Mucosa of gallbladder (tissue), 1 donor: ENCODE measurements at regions not wholly inside any gene's neighbourhood (a gene's known extent, or its start where the extent isn't known, plus 50 kb on each side); places are given as distances from the start of the nearest gene placed in this dataset.
"Not testable (repeated sequence)": the region's sequence is repeated elsewhere in the genome, so short reads cannot be mapped to it uniquely, and the experiment has no call there.

Experiments used
- DNase-seq: peaks from one replicate; pipeline ENCODE4 v3.0.0-alpha.2; 2020; ENCODE audit warnings: low spot score
- donor health status: DM: no; HTN: no; CAD: no.

DNA sequence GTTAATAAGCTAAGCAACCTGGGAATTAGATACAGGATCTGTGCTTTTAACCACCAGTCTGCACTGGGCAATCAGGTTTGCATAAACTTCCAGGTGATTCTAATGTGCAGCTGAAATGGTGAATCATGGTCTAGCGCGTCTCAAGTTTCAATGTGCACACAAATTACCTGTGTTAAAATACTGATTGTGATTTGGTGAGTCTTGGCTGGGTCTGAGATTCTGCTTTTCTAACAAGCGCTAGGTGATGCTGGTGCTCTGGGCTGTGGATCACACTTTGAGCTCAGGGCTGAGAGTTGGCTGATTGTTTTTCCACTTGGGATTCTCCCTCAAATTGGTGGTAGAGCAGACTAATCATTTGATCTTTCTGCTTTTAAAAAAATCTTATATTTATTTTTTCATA is 124.8 kb downstream of the C12orf75 start:
- no peak for DNase-seq

DNA sequence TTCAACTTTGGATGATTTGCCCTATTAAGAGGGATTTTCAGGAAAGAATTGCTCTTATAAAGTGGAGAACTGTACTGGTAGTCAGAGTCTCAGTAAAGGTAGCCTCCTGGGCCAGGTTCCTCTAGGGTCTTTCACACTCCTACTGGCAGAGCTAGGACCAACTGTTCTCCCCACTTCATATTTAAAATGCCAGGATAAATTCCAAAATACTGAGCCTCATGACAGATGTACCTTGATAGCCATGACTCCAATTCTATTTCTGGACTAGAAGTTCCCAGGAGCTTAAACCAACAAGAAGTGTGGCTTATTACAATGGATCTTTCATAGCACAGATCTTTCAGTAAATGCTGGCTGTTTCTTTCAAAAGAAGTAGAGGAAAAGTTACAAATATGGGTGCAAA is 126.5 kb downstream of the C12orf75 start:
- DNase-seq = no peak

DNA sequence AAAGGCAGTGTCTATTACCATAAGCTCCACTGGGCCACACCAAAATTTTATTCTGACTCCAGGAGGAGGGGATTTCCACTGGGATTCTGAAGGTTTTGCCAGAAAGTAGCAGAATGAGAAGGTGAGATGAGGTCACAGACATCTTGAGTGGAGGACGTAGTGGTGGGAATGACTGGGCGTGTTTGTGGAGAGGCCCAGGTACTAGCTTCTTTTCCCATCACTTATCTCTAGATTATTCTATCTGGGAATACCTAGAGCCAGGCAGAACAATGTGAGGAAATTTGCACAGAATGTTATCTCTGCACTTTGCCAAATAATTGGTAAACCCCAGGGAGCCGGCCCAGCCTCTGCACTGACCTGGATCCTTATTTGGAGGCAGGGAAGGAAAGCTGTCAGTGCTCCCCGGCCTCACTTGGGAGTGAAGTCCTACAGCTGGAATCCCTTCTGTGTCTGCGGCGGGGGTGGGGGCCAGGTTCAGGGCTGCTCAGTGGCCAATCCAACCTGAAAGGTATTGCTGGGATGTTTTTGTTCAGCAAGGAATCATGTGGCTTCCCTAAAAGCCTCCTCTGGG is 129.4 kb downstream of the C12orf75 start:
- no peak for DNase-seq

DNA sequence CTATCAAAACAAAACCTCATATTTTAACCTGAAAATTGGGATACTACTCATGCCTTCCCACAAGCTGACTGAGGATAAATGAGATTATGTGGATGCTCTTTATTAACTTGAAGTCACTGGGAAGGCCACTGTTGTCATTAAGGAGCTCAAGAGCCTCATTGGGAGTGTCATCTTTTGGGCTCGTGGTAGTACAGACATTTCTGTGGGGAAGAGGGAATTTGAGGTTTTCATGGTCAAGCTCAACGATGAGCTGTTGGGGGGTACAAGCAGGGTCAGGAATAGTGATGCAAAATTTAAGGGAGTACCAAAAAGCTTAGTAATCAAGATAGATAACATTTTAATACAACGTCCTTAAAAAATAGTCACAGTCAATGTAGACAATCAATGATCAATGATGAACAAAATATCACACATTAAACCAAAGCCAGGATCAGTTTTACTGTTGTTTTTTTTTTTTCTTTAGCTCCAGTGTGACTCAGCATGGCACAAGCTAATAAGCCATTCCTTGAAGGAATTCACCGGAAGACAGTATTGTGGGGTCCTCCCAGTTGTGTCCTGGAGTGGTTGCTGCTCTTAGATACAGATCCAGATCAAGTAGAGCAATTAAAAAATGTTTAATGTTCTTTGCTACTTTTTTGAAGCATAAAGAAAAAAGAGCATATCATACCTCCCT is 130.9 kb downstream of the C12orf75 start:
- DNase-seq = no peak

DNA sequence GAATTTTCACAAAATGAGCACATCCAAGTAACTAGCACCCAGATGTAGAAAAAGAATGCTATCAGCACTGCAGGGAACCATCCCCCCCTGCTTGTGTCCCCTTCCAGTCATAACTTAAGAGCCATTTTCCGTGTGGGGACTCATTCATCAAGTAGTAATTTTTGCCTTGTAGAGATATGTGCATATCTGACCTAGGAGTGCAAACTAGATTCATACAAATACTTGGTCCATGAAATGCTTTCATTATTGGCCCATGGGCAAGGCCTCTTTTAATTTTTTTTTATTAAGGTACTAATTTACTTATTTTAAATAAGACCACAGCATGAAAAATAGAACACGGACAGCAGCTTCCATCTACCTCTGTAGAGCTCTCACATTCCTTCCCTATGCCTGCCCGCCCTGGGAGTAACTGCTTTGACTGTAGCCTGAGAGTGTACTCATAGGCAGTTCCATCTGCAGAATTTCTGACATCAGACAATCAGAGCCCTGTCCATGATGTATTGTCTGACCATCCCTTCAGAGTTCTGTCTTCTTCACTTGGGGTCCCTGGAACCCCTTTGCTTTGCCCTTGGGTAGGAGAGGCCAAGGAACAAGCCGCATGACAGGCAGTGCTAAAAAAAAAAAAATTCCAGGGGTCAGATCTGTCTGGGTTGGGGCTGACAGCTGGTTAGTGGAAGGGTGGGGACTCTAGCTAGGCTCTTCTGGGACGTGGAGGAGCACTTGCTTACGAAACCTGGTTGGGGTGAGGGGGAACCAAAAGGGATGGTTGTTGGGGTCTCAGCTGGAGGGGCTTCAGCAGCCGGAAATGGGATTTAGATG is 131.7 kb downstream of the C12orf75 start:
- DNase-seq = no peak

DNA sequence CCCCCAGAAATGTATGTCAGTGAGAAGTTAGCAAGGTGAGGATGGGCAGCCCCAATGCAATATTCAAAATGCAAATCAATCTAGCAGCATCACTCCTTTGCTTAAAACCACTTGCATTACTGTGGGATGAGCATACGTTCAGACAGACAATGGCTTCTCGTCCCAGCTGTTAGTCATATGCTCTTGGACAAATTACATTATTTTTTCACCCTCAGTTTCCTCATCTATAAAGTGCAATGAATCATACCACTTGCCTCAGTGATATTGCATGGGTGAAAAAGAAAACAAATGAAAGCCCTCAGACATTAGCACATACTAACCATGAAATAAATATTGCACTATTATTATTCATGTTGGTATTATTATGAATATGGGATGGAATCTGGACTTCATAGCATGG is 132.3 kb downstream of the C12orf75 start:
- no peak for DNase-seq

DNA sequence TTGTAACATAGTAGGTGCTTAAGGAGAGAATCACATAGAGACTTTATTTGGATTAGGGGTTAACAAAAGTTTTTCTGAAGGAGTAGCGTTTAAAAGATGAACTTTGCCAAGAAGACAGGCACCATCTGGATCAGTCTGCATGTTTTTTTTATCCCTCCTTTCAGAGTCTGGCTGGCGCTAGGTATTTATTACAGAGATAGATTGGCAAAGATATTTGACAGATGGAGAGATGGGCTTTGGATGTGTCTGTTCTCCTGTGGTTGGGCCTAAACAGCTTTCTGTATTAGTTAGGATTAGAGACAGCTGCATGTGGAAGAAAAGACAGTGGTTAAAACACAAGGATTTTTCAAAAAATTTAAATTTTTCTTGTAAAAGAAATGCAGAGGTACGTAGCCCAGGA is 133.9 kb downstream of the C12orf75 start:
- DNase-seq = no peak

DNA sequence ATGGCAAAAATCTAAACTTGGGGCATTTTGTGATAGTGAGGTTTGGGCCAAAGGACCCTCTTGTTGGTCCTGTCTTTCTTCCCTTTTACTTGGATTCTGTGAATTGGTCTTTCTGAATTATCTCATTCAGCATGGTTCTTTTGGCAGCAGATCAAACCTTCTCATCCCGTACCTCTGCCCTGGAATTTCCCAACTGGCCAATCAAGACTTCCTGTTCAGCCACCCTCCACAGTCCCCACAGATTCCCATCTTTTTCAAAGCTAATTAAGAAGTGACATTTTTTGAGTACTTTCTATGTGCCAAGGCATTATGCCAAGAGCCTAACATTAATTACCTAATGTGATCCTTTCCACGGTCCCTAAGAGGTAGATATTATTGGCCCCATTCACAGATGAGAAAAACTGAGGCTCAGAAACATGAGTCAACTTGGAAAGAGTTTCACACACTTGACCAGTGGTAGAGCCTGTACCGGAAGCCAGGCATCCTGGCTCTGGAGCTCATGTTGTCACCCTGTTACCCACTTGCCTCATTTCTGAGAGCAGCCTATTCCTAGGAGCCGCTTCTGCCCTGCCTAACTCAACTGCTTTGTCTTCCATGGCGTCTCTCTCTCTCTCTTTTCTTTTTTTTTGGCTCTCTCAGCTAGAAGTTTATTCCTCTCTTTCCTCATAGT is 135.9 kb downstream of the C12orf75 start:
- DNase-seq = no peak

DNA sequence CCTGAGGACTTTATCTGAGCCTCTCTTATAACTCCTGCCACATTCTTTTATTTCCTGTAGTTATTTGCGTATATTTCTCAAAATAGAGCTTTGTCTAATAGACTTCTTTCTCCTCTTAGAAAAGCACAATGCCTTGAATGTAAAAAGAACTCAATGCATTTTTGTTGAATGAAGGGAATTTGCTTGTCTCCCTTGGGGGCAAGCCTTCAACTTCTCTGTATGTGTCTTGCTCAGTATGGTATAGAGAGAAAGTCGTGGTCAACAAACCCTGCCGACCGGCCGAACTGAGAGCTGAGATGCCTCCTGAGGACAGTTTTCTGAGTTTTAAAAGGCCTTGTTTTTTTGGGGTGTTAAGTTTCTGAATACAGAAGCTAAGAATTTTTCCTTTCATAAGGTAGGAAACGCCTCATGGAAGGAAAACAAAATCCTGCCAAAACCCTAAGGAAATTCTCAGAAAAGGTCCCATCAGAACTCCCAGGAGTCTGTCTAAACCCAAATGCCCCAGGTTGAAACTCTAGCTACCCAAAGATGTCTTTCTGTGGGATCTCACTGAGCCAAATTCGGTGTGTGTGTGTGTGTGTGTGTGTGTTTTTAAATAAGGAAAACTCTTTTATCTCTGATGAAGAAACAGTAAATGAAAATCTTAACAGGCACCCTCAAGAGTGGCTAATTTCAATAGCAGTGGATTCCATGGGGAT is 136.6 kb downstream of the C12orf75 start:
- DNase-seq = no peak

DNA sequence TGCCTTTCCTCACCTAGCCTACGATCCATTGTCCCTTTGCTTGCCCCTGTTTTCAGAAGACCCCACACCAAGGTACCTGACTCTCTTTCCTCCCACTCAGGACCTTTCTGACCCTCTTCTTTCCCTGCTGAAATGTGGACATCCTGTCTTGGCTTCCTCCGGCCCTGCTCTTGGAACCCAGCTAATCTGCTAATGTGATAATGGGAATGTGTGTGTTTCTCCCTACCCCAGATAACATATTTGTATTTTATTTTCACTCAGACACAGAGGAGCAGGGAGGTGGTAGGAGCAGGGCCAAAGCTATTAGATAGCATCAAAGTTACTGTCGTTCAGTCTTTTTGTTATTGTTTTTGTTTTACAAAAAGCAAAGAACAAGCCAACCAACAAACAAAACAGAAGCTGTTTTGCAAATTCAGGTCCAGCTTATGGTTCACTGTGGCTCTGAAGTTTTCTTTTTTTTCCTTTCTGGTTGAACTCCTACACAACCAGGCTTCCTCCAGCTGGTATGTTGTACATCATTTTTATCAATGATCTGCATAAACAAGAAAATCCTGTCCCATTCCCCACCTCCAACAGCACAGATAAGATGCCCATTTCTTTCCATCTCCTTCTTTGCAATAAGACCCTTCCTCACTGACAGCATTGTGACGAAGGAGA is 137.3 kb downstream of the C12orf75 start:
- no peak for DNase-seq

DNA sequence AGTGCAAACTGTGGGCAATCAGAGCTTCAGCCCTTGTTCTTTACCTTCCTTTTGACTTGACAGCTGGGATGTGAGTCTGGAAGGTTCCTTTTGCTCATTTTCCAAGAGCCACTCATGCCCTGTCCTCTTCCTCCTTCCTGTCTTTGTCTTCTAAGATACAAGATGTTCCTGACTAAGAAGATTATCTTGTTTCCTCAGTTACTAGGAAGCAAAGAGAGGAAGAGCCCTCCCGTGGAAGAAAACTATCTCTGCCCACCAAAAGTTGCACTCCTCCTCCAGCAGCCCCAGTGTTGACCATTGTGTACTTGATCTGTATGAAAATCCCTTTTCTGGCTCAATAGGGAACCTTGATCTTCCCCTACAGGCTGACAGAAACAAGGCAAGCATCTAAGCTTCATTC is 138.0 kb downstream of the C12orf75 start:
- DNase-seq = no peak

DNA sequence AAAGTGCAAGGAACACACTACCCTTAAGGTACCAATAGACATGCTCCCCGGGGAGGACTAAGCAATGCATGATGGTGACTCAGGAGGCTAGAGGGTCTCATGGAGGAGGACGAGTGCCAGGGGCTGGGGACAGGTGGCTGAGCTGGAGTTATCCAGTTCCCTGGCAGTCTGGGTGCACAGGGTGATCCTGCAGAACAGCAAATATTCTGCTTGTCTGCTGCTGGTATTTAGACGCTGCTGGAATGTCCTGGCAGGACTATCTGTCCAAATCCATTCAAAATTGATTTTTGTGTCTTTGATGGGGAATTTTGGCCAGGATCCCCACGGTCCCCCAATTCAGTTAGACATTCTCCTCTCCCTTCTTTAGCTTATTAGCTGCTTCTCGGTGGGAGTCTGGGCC is 138.7 kb downstream of the C12orf75 start:
- no peak for DNase-seq

DNA sequence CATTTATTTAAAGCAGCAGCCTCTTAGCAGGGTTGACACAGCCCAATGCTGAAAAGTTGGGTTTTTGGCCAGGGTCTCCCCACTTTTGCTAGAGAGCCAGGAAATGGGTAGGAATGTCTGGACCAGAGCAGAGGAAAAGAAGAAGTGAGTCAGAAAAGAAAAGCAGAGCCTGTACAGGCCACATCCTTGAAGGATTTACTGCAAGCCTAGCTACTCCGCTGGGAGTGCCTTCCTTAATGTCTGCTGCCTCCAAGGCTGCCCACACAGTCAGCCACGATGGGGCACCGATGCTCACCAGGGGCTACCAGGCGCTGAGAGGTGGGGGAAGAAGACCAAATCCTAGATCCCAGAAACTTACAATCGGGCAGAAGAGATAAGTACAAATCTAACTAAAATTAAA is 139.2 kb downstream of the C12orf75 start:
- DNase-seq = no peak

DNA sequence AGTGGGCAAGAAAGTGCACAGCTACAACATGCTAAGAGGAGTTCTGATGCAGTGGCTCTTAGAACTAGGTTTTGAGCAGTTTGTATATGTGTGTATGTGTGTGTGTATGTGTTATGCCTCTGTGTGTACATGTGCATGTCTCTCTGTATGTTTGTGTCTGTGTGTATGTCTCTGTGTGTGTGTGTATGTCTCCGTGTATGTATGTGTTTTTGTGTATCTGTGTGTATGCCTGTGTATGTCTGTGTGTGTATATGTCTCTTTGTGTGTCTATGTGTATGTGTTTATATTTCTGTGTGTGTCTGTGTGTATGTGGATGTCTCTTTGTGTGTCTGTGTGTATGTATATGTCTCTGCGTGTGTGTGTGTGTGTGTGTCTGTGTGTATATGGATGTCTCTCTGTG is 139.6 kb downstream of the C12orf75 start:
- DNase-seq = no peak

DNA sequence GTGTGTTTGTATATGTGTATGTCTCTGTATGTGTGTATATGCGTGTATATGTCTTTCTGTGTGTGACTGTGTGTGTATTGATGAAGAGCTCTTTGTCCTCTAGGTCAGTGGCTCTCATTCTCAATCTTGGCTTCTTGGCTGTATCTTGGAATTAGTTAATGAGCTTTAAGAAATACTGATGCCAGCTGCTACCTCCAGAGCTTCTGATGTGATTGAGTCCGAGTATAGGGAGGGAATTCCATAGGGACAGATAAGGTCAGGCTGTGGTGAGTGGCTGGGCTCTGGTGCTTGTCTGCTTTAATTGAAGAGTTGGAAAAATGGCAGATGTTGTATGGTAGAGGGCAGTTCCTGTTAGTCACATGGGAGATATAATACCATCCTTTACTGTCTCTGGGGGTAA is 140.1 kb downstream of the C12orf75 start:
- no peak for DNase-seq

DNA sequence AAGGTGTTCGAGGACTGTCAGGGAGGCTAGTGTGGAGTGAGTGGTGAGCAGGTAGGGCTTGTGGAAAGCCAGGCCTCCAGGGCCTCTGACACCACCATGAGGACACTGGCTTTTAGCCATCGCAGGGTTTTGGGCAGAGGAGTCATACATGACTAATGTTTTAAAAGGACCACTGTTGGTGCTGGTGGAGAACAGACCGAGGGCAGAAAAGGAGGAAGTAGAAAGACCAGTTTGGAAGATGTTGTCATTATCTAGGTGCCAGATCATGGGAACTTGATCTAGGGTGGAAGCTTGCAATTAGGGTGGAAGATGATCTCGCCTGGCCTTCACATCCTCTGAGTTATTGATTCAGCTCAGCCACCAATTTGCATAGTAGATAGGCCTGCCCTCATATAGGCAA is 144.2 kb downstream of the C12orf75 start:
- no peak for DNase-seq

DNA sequence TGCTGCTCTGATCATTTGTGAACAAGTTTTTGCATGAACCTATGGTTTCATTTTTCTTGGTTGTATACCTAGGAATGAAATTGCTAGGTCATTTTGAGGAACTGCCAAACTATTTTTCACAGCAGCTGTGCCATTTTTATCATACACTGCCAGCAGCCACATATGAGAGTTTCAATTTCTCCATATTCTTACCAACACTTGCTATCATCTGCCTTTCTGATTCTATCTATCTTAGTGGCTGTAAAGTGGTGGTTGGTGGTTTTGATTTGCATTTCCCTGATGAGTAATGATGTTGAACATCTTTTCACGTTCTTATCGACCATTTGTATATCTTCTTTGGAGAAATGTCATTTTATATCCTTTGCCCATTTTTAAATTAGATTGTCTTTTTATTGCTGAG is 146.1 kb downstream of the C12orf75 start:
- no peak for DNase-seq

DNA sequence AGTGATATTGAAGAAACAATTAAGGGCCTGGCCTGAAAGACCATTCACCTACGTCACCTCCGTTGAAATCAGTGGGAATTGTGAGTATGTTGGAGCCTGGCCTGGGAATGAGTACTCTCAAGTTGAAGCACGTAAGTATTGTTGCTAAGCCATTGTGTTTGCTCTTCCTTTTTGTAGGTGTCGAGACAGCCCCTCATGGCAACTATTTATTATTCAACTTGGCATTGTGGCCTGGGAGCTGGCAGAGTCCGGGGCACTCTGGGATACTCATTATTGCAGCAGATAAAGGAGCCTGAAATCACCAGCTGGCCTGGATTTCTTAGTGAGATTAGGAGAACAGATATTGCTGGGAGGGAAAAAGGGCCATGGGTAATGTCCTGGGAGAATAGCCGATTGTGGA is 147.4 kb downstream of the C12orf75 start:
- no peak for DNase-seq

DNA sequence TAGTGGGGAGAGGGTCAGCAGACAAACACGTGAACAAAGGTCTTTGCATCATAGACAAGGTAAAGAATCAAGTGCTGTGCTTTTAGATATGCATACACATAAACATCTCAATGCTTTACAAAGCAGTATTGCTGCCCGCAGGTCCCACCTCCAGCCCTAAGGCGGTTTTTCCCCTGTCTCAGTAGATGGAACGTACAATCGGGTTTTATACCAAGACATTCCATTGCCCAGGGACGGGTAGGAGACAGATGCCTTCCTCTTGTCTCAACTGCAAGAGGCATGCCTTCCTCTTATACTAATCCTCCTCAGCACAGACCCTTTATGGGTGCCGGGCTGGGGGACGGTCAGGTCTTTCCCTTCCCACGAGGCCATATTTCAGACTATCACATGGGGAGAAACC is 148.3 kb downstream of the C12orf75 start:
- not testable (repeated sequence) for DNase-seq

DNA sequence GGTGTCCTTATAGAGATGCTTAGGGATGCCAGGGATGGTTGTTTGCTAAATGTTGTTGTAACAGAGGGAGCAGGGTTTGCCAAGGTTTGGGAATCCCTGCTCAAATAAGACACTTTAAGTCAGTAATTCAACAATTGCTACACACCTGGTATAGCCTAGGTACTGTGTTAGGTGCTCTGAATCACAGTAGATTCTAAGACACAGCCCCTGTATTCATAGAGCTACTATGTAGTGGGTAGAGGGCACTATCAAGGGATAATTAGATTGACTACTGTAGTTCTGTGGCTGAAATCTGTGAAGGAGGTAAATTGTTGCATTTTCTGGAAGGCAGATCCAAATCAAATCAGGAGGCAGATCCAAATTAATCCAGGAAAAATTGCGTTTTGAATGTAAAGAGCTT is 149.2 kb downstream of the C12orf75 start:
- no peak for DNase-seq

DNA sequence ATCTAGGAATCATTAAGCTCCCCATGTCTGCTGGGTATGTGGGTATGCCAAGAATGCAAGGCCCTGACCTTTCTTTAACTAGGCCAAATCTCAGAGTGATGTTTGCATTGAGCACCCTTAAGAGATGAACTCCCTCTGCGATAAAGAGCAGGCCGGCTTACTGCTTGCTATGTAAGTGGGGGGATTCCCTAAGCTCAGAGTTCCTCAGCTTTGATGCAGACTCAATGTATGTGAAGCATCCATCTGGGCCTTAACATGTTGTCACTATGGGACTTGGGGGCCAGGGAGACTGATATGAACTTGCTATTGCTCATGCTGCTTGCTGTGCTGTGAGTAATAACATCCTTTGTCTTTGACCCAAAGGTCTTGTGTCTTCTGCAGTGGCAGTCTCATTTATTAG is 149.7 kb downstream of the C12orf75 start:
- DNase-seq = no peak
